Stimulated activated CD4-positive, alpha-beta T cell treated with anti-CD3 and anti-CD28 coated beads, Interleukin-1b, Interleukin-23, amount 100 ng/mL, for 4 hours (primary cell): ENCODE measurements at regions not wholly inside any gene's neighbourhood (a gene's known extent, or its start where the extent isn't known, plus 50 kb on each side); places are given as distances from the start of the nearest gene placed in this dataset.

Experiments
- DNase-seq, 2 donors: peaks; one replicate each; pipeline ENCODE4 v3.0.0-alpha.2; 2020; ENCODE audit warnings: low read depth in 2 of 2

DNA sequence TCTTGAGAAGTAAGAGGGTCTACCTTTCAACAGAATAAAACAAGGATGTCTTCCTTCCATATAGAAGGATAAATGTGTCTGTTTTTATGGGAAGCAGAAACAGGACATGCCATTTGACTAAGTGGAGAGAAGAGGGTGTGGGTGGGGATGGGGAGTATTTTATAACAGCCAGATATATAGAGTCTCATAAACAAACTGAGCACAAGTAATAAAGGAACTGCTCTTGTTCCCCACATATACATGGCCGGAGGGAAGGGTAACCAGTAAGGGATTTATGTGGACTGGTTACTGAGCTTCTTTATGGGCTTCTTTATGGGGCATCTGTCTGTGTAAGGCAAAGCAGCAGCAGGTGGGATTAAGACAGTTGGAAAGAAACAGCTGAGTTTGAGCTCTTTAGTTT, 558.1 kb downstream of the REEP3 start:
- DNase-seq, result no peak

DNA sequence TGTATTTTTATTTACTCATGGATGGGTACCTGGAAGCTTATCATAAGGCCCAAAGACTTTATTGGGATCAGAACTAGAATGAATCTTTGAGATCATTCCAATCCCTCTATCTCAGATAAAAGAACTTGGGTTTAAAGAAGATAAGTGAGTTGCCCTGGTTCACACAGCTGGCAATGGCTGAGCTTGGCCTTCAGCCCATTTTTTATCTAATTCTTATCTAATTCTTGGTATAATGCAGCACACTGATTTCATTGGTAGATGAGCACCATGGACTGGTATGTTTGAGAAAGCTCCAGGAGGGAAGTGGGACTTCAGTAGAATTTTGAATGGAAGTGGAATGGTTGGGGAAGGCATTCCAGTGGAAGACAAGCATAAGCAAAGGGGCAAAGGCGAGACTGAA, 558.9 kb downstream of the REEP3 start:
- no peak for DNase-seq

DNA sequence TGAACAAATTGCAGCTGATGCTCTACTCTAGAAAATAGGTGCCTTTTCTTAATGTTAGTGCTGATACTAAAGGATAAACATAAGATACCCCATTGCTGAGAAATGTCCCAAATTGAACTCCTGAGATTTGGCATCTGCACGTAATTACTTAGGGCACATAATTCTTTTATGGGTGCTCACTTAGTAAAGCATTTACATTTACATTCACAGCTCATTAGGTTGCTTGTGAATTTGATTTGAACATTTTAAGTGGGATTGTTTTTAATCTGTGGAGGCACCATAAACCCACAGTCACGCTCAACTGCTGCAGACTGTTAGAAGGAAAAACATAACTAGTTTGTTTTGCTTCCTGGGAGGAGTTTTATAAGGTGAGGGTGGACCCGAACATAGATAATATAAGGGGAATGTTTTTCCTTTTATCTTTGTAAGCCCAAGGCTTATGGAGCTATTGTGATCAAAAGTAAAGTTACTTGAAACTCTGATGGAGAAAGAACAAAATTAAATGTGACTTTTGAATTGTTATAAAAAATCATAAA, 560.8 kb downstream of the REEP3 start:
- DNase-seq, result no peak

- DNase-seq, result no peak
Observed at GRCh38 chr10:64086083-64086767, 565.0 kb downstream of the REEP3 start.

- DNase-seq, result no peak
Observed at GRCh38 chr10:64089648-64090047, 568.4 kb downstream of the REEP3 start.

GRCh38 chr10:64090865-64091264, 569.7 kb downstream of the REEP3 start:
- no peak for DNase-seq

DNA sequence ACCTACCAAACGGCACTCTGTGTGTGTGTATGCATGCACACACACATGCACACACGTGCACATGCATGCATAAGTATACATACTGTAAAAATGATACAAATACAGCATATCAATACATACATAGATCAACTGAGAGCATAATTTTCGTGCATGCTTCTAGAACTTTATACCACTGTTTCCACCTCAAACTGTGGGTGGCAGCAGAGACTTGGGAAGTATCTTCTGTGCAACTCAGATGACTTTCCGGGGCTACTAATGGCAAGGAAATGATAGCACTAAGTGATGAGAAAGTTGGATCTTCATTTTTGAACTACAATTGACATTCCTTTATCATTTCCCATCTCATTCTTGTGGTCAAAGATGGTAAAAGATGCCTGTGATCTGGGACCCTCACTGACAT, 570.7 kb downstream of the REEP3 start:
- DNase-seq, result no peak

GRCh38 chr10:64093304-64093703, 572.1 kb downstream of the REEP3 start:
- DNase-seq, result no peak

GRCh38 chr10:64093946-64094535, 572.8 kb downstream of the REEP3 start:
- DNase-seq, result no peak

- DNase-seq, result no peak
Observed at GRCh38 chr10:64096941-64097340, 575.7 kb downstream of the REEP3 start.

DNA sequence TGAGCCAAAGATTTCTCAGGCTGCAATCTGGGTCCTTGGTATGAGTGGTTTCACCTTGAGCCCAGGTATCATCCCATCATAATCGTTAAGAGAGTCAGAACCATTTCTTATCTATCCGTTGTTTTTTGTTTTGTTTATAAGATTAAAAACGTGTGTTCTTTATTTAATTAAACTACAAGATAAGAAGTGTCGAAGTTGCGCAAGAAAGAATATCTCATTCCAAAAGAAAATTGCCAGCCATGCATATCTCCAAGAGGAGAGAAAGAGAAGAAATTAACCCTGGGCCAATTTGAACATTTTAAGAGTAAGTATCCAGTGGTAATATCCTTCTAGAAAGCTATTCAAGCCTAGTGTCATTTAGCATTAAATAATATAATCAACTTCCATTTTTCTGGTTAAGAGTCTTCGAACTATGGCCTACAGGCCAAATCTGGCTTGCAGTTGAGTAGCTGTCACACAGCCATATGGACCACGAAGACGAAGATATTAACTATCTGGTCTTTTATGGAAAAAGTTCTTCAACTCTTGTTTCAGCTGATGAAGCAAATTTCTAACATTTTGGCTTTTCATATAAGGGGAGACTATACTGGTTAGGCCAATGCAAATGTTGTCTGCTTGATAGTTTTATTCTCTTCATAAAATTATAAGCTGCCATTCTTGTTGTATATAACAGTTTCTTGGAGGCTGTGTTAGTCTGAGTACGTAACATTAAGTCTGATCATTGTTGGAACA, 576.4 kb downstream of the REEP3 start:
- no peak for DNase-seq

- DNase-seq, result no peak
Observed at GRCh38 chr10:64098994-64099393, 577.8 kb downstream of the REEP3 start.

DNA sequence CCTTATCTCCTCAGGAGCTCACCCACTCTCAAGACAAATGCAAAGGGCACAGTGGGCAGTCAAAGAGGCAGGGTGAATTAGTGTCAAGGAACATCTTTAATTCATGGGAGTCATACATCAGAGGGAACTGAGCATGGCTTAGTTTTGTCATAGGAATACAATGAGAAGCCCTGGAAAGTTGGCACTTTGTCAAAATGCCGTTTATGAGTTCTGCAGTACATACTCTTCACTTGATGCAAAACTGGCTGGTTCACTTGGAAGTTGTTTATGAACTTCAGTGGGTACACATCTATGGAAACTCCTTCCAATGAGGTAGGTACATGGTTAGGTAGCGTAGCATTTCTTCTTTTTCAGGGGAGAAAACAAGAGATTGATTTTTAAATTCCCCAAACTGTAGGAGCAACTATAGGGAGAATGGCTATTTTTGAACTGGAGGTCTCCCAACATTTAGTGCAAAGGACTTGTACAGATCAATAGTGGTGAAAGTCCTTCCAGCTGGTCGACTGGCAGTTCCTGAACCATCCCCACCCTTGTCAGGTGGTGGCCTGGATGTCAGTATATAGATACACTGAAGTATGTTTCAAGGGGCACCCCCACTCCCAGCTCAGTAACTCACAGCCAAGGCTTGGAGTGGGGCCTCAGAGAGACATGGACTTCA, 580.5 kb downstream of the REEP3 start:
- no peak for DNase-seq

DNA sequence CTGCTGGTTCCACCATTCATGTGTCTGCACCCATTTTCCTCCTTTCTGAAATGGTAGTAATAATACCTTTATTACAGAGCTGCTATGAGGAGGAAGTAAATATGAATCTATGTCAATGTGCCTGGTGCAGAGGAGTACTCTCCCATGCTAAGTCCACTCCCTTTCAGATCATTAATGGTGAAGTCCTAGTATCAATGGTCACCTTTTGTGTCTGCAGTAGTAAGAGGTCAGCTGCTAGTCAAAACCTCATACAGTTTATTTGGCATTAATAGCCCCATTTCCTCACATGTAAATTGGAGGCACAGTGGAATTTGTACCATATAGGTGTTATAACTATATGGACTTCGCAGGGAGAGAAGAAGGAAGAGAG, 581.0 kb downstream of the REEP3 start:
- DNase-seq, result no peak

- DNase-seq, result no peak
Observed at GRCh38 chr10:64102916-64103315, 581.7 kb downstream of the REEP3 start.

DNA sequence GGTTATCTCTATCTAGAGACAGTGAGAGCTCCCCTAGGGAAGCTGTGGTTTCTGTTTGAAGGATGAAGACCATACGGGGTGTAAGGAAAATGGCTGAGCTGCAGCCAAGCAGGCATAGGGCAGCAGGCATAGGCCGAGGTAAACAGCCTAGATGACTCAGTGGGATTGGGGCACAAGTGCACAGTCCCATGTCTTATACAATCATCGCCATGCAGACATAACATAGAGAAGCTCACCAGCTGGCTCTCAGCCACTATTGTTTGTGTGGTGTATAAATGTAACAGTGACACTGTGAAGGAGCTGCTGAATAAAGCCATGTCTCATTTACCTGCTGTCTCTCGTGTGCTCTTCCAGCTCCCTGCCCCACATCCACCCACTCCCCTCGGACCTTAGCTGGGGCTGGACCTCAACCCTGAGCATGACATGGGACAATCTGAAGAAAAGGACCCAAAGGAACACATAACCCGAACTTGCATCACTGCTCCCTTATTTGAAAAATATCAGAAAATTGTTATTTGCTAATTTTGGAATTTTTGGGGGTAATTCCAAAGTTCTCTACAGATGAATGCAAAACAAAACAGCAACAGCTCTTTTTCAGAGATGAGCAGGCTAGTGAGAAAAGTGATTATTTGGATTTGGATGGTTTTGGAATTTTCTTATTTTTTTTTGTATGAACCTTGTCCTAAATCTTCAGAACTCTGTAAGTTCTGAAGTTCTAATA, 582.7 kb downstream of the REEP3 start:
- DNase-seq, result no peak

DNA sequence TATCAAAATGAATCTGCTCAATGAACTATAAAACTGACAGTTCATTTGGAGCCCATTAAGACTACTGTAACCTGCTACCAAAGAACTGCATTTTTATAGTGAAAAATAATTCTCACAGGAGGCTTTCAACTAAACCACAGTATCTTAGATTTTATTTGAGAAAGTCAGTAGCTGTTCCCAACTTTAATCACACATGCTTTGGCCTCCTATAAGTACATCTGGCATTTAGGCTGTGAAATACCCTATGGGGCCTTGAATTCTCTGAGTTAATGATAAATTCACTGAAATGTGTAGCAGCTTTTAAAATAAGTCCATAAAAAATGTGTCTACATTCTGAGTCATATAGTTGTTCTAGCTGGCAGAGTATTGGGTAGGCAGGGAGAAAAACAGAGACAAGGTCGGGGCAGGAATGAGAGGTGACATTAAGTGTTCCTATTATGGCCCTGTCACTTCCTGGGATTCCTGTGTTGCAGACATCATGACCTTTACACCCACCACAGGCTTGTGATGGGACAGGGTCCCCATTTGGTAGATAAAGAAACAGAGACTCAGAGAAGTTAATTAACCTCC, 588.8 kb downstream of the REEP3 start:
- DNase-seq, result no peak

GRCh38 chr10:64112701-64113355, 591.6 kb downstream of the REEP3 start:
- DNase-seq, result no peak

GRCh38 chr10:64113375-64113774, 592.2 kb downstream of the REEP3 start:
- DNase-seq, result no peak

GRCh38 chr10:64113792-64114191, 592.6 kb downstream of the REEP3 start:
- DNase-seq, result no peak

- DNase-seq, result no peak
Observed at GRCh38 chr10:64115471-64115870, 594.3 kb downstream of the REEP3 start.
